KBM-7 (cell line): ENCODE measurements at regions not wholly inside any gene's neighbourhood (a gene's known extent, or its start where the extent isn't known, plus 50 kb on each side); places are given as distances from the start of the nearest gene placed in this dataset.
"Not testable (repeated sequence)": the region's sequence is repeated elsewhere in the genome, so short reads cannot be mapped to it uniquely, and the experiment has no call there.

Experiments
- DNase-seq: peaks from one replicate; pipeline ENCODE4 v3.0.0-alpha.2; 2015
- in situ Hi-C: fragments of 300-500 bp; cut with MboI; formaldehyde crosslinking; loops from 2 replicates; pipeline ENCODE4 v1.14.3; 2020; ENCODE audit warnings: low sequenced_read_pairs, low pct_unique_long_range_greater_than_20kb, mixed read lengths

DNA sequence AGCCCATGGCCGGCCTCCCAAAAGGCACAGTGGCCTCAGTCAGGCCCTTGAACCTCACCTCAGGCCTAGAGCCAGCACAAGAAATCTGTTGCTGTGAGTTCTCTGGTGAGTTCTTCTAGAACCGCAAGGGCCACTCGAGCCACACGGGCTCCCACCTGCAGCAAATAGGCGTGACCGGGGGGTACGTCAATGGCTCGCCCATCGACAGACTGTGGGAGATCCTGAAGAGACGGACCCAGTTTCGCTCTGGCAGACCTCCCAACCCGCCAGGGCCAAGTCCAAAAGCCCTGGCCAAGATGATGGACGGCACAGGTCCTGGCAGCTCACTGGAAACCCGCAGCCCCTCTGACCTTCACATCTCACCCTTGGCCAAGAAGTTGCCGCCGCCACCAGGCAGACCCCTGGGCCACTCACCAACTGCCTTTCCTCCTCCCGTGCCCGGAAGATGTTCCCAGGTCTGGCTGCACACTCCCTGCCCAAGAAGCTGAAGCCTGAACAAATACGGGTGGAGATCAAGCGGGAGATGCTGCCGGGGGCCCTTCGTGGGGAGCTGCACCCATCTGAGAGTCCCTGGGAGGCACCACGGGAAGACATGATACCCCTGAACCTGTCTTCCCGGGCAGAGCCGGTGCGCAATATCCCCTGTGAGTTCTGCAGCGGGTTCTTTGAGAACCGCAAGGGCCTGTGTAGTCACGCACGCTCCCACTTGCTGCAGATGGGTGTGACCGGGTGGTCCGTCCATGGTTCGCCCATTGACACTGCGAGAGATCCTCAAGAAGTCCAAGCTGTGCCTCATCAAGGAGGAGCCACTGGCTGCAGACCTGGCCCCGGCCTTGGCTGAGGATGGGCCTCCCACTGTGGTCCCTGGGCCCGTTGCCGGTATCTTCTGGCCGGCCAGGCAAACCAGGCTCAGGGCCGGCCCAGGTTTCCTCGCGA is 544.2 kb upstream of the CCDC179 start:
- in situ Hi-C loops = no loop called here
- no peak for DNase-seq

- no peak for DNase-seq
These were observed 545.2 kb upstream of the CCDC179 start for GRCh38 chr11:23405350-23405937.

GRCh38 chr11:23406131-23406819 is 546.0 kb upstream of the CCDC179 start:
- in situ Hi-C loops = no loop called here
- no peak for DNase-seq

More at GRCh38 chr11:23405350-23405937, 545.2 kb upstream of the CCDC179 start:
- in situ Hi-C loops = no loop called here

GRCh38 chr11:23413057-23413456 is 552.8 kb upstream of the CCDC179 start:
- in situ Hi-C loops = no loop called here
- no peak for DNase-seq

DNA sequence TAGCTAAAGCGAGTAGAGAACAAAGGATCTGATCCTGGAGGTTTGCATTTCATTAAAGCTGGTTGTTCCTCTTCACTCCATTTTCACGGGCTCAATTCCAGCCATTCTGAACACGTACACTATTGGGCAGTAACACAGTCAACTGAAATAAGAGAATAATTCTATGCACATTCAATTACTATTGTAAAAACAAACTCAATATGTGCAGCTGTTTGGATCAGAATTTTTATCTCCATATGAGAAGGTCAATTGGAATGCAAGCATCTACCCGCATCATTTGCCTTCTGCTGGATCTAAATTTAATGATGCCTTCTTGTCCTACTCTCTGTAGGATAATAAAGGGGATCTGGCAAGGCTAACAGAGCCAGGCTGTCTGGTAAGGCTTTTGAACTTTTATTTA is 562.8 kb upstream of the CCDC179 start:
- in situ Hi-C loops = no loop called here
- no peak for DNase-seq

DNA sequence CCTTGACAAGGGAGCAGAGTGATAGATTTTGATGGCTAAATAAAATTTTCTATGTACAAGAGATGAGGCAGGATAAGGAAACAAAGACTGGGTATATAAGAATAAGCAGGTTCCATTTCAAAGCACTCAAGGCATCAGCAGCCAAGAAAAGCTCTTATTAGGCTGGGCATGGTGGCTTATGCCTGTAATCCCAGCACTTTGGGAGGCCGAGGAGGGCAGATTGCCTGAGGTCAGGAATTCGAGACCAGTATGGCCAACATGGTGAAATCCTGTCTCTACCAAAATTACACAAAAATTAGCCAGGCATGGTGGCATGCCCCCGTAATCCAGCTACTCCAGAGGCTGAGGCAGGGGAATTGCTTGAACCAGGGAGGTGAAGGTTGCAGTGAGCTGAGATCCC is 563.4 kb upstream of the CCDC179 start:
- DNase-seq = no peak
- in situ Hi-C loops = no loop called here

DNA sequence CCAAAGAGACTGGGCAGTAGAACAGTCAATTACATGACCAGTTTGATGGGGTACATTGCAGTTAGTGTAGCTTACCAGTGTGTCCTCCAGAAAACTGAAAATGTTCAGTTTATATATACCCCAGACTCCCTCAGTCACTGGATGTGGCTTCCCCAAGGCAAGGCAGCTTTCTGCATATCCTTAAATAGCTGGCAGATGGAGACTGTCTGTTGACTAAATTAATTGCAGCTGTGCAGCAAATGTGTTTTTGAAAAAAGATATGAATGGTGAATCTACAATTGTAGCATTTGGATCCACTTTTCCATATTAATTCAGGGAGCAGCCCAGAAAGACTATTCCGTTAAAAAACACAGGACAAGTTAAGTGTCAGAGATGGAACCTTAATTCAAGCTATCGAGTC is 565.1 kb upstream of the CCDC179 start:
- in situ Hi-C loops = no loop called here
- DNase-seq = no peak

- in situ Hi-C loops = no loop called here
- no peak for DNase-seq
These were observed 569.3 kb upstream of the CCDC179 start for GRCh38 chr11:23429569-23429968.

- DNase-seq = no peak
- in situ Hi-C loops = no loop called here
These were observed 593.2 kb upstream of the CCDC179 start for GRCh38 chr11:23453522-23453921.

DNA sequence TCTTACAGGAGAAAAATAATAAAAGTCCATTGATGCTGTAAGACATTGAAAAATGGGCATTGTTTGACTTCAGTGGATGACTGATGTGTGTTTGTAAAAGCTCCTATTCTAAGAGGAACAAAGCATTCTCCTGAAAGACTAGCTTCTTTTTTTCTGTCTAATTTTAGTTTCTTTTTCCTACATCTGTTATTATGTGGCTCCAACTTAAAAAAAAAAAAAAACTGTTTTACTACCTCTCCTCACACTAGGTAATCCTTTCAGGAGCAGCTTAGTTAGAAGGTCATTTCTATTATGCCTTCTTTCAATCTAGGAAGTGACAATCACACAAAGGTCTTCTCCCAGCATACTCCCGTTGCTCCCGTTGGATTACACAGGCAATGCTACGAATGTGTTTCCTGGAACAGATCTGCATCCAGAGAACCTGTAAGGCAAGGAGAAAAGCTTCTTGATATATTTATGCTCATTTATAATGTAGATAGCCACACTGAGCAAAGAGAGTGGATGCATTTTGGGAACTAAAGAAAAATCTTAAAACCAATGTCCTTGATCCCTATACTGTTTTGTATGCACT is 595.1 kb upstream of the CCDC179 start:
- in situ Hi-C loops = no loop called here
- DNase-seq = no peak

GRCh38 chr11:23457641-23458040 is 597.4 kb upstream of the CCDC179 start:
- no peak for DNase-seq
- in situ Hi-C loops = no loop called here

GRCh38 chr11:23471878-23472277 is 611.6 kb upstream of the CCDC179 start:
- in situ Hi-C loops = no loop called here

DNA sequence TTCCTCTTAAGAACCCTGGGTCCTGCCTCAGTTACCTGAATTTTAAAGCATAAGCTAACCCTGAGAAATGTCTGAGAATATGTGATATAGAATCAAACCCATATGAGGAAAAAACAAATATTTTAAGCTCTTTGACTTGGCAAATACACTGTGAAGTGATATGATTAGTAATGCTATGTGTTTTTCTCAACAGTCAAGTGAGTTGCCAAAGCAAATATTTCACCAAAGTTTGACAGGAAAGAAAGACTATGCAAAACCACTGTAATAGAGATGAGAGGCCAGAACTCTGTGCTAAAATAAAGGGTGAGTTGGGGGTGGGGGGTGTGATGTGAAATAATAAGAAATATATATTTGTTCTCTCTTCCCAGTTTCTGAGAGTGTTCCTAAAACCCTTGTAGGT is 613.5 kb upstream of the CCDC179 start:
- no peak for DNase-seq
- in situ Hi-C loops = no loop called here

More at GRCh38 chr11:23471878-23472277, 611.6 kb upstream of the CCDC179 start:
- DNase-seq = no peak

DNA sequence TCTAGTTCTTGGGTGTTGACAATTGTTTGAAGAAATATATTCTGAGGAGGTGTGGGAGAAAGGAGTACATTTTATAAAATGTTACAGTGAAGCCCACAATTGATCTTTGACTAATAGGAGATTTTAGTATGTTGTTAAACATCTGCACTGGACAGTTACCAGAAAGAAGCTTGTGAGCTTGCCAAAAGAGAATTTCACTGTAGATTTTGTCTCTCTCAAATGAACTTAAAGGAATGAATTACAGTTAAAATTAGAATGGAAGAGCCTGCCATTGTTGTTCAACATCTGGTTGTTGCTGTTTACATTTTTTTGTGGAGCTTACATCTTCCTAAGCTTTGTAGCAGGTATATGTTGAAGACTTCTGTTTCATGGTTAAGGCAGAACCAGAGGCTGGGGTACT is 620.5 kb upstream of the CCDC179 start:
- no peak for DNase-seq
- in situ Hi-C loops = no loop called here

GRCh38 chr11:23484146-23484545 is 623.9 kb upstream of the CCDC179 start:
- in situ Hi-C loops, DNase-seq: not testable (repeated sequence)

- DNase-seq, in situ Hi-C loops: not testable (repeated sequence)
These were observed 624.3 kb upstream of the CCDC179 start for GRCh38 chr11:23484618-23485017.

DNA sequence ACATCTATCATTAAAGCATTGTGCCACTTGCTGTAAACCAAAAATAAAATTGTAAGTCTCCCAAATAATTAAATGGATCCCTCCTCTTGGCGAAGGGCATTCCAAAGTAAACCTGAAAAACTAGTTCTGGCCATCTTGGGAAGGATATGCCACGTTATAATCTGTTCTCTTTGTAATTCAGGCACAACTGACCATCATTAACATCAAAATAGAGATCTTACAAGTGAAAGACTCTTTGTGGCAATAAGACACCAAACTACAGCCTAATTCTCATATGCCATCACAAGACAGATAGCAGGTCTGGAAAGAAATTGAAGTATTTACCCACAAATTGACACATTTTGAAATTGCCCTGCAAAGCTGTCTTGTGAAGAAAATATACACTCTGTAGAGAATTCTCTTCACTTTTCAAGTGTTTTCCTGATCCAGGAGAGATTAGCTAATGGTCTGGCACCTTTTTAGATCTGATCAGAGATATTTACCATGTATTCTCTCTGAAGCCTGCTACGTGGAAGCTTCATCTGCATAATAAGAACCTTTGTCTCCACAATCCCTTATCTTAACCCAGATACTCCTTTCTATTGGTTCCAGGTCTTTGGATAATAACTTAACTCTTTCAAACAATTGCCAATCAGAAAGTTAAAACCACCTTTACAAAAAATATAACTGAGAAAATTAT is 630.4 kb upstream of the CCDC179 start:
- no peak for DNase-seq
- in situ Hi-C loops = no loop called here

DNA sequence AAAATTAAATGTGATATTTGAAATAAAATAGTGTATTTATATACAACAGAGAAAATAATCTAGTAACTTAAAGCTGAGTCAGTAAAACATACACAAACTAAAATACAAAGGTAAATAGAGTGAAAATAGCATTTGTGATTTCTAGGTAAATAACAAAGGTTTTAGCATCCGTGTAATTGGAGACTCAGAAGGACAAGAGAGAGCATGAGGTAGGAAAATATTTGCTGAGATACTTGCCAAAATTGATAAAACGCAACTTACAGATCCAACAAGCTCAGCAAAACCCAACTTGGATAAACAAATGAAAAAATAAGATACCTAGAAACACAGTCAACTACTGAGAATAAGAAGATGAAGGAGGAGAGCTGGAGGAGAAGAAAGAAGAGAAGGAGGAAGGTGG is 634.7 kb upstream of the CCDC179 start:
- in situ Hi-C loops = no loop called here

GRCh38 chr11:23496340-23496739 is 636.1 kb upstream of the CCDC179 start:
- in situ Hi-C loops = no loop called here
- no peak for DNase-seq

More for the DNA sequence above, 634.7 kb upstream of the CCDC179 start:
- DNase-seq = no peak
